NCI-H748 (cell line): ENCODE measurements at regions not wholly inside any gene's neighbourhood (a gene's known extent, or its start where the extent isn't known, plus 50 kb on each side); places are given as distances from the start of the nearest gene placed in this dataset.

Source experiments
- DNase-seq: peaks from one replicate; lab custom pipeline; 2025; ENCODE audit not compliant: unreplicated experiment; lab: John Stamatoyannopoulos, UW

GRCh38 chr5:98415663-98416062 is 357.8 kb upstream of the RGMB start:
- DNase-seq, result no peak

GRCh38 chr5:98416541-98416940 is 356.9 kb upstream of the RGMB start:
- no peak for DNase-seq

- no peak for DNase-seq
These were observed 353.6 kb upstream of the RGMB start for GRCh38 chr5:98419825-98420224.

GRCh38 chr5:98424681-98425450 is 348.6 kb upstream of the RGMB start:
- DNase-seq, result no peak

DNA sequence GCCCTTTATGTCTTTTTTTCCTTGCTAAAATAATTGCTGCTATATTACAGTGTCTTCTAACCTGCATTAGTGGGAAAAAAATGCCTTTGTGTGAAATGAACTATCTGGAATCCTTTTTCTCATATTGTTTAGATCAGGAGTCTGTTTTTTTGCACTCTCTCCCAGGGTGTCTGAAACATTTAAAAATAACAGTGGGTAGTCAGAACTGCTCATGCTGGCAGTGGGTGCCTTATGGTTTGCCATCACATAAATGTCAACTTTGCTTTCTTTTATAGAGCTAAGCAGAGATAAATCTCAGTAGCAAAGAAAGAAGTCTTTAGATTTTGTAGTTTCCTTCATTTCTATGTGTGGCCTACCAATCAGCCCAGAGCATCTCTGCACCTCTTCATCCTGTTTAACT is 347.8 kb upstream of the RGMB start:
- no peak for DNase-seq

GRCh38 chr5:98428806-98429205 is 344.7 kb upstream of the RGMB start:
- DNase-seq, result no peak

GRCh38 chr5:98432378-98432777 is 341.1 kb upstream of the RGMB start:
- no peak for DNase-seq

DNA sequence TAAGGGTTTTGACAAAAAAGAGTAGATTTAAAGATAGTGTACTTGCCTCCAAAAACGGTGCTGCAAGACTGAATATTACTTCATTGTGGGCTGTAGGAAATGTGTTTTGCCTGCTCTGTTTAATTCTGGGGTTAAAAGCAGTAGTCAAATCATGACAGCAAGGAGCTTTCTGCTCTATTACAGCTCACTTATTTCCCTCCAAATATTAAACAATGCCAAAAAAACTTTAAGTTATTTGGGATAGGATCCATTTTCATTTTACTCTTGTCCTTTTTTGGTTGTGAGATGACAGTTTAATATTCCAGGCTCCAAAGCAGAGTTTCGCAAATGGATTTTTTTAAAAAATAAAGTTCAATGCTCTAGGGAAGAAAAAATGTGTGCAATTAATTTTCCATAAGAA is 340.4 kb upstream of the RGMB start:
- no peak for DNase-seq

DNA sequence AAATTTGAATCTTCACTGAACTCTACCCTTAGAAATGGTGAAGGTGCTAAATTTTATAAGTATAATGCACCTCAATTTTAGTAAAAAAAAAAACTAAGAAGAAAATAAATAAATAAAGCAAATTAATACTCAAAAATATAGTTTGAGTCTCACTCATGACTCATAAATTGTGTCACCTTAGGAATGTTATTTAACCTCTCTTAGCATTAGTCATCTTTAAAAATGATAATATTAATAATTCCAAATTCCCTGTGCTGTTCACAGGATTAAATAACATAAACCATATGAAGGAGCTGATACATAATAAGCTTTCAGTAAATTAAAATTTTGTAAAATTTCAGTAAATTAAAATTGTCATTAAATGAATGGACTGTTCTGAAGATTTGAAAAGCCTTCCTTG is 339.8 kb upstream of the RGMB start:
- DNase-seq, result no peak

GRCh38 chr5:98436667-98437066 is 336.8 kb upstream of the RGMB start:
- DNase-seq, result no peak

DNA sequence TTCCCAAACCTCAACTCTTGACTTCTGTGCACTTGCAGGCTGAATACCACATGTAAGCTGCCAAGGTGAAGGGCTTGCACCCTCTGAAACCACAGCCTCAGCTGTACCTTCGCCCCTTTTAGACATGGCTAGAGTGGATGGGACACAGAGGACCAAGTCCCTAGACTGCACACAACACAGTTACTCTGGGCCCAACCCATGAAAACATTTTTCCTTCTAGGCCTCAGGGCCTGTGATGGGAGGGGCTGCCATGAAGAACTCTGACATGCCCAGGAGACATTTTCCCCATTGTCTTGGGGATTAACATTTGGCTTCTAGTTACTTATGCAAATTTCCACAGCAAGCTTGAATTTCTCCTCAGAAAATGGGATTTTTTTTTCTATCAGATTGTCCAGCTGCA is 331.0 kb upstream of the RGMB start:
- no peak for DNase-seq

DNA sequence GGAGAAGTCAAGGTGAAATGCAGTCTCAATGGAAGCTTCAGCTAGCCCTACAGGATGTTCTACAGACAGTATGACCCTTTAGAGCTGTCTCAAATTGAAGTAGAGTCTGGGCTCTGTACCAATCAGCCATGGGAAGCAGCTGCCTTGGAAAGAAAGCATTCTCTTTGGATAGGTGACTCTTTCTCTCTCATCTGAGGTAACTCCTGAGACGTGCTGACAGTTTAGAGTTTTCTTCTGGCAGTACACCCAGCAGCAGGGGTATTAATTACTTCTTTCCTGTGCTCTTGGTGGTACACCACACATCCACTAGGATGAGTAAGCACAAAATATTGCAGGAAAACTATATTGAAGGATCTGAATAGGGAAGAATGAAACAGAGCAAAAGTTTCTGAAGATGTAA is 329.6 kb upstream of the RGMB start:
- no peak for DNase-seq

GRCh38 chr5:98453296-98453695 is 320.2 kb upstream of the RGMB start:
- DNase-seq, result no peak

GRCh38 chr5:98454407-98454806 is 319.1 kb upstream of the RGMB start:
- no peak for DNase-seq

- no peak for DNase-seq
These were observed 318.6 kb upstream of the RGMB start for GRCh38 chr5:98454904-98455303.

DNA sequence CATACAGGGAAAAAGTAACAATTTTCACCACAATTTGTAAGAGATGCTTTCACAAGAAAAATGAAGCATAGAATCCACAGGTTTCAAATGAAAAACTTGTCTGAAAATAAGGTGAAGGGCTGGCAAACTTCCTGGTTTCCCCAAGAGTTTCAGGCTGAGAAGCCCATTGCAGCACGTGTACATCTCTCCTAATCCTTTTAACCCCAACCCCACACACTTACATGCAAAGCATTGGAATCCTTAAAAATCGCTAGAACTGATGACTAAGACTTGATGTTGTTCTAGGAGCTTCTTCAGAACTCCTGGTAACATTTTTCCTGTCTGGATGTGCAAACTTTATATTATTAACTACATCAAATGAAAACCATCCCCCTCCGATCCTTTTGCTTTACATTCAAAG is 317.8 kb upstream of the RGMB start:
- no peak for DNase-seq

DNA sequence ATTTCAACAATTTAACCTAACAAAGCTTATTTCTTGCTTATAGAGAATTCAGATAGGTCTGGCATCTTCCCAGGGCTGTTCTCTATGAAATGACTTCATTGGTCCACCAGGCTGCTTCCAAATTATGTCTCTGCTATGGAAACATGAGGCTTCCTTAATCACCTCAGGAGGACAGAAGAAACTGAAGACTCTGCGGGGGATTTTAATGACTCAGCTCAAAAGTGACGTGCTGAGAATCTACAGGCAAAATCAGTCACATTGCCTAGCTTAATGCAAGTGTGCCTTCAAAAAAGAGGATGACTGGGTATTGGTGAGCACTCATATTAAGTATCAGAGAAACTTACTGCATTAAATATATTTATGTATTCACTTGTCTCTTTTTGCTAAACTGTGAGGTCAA is 315.5 kb upstream of the RGMB start:
- no peak for DNase-seq

- no peak for DNase-seq
These were observed 314.7 kb upstream of the RGMB start for GRCh38 chr5:98458726-98459125.

DNA sequence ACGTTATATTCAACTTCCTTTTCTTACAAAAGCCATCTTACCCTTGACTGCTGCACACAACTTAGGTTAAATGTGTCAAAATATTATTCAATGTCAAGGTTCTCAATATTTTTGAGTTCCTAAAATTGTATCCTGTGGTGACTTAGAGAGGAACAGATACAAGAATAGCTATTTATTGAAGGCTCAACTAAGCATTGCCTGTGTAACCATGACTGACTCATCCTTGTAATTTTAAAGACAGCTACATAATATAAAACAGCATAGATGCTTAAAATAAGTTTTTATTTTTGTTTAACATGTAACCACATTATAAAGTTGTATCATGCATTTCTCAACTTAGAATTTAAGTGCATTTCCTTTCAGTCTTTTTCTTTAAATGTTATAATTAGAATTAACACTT is 312.9 kb upstream of the RGMB start:
- no peak for DNase-seq

GRCh38 chr5:98461485-98461884 is 312.0 kb upstream of the RGMB start:
- no peak for DNase-seq

- DNase-seq, result no peak
These were observed 310.2 kb upstream of the RGMB start for GRCh38 chr5:98463222-98463621.

GRCh38 chr5:98463676-98464075 is 309.8 kb upstream of the RGMB start:
- no peak for DNase-seq

DNA sequence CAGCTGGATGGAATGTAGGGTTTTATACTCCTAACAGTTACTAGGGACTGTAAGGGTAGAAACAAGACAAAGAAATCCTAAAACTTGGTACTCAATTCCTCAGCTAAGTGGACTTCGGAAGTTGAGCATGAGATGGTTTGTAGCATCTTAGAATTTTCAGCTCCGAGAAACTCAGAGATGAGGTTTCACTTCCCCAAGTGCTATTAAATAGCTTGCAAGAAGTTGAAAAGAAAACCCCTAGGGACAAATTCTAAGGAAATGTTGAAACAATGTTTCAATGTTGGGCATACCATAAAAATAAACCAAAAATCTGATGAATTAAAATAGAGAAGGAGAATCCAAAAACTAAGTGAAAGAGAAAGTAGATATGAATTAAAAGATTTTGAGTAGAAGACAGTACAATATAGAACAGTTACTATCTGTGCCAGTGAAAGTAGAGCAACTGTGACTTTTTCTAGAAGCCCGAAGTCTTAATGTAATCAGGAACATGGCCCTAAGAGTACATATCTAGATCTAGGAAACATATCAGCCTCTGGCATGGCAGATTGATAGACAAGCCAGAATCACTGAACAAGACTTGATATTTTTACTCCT is 308.6 kb upstream of the RGMB start:
- DNase-seq, result no peak
